LNCaP clone FGC (cell line): ENCODE measurements at regions not wholly inside any gene's neighbourhood (a gene's known extent, or its start where the extent isn't known, plus 50 kb on each side); places are given as distances from the start of the nearest gene placed in this dataset.

Source experiments
- DNase-seq: peaks from one replicate; pipeline ENCODE4 v3.0.0-alpha.2; 2011; ENCODE audit warnings: low read depth
- H3K4me3 ChIP-seq: 2 replicates; pipeline ENCODE4 v1.5.1; 2011; ENCODE audit warnings: mild to moderate bottlenecking, low read depth, low read length, control low read depth
- CTCF ChIP-seq: IDR thresholded peaks from 2 replicates; pipeline ENCODE4 v1.5.1; 2012; ENCODE audit warnings: mild to moderate bottlenecking; ENCODE audit not compliant: control insufficient read depth, insufficient read depth; ENCODE audit errors: extremely low read depth

DNA sequence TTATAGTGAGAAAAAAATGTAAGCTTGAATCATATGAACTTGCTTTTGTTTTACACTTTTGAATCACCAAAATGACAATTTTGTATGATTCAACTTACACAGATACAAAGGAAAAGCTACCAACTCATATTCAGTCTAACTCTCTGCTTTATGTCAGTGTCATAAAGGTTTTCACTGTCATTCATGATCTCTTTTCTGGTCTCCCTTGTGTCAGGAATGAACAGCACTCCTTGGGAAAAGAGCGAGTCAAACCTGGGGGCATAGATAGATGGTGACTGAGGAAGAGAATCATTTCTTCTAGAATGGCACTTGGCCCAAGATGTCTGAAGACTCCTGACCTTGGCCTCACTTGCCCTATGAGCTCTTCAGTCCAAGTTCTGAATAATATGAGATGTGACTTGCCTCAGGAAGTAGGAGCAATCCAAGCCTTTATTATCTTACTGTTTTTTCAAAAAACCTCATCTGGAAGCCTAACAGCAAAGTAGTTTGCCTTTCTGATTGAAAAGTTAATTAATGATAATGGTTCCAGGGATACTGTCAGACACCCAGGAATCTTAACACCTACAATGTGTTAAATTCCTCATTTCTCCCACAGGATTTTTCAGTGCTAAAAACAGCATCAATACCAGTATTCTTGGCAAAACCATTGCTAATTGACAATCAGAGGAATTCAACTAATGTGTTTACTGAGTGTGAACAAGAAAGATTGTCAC is 270.0 kb upstream of the HSF2 start:
- H3K4me3 ChIP-seq, result no peak overlapping the region

GRCh38 chr6:122130026-122130348 is 269.5 kb upstream of the HSF2 start:
- DNase-seq, result no peak
- no peak for TF ChIP-seq CTCF
- no peak overlapping the region for H3K4me3 ChIP-seq

More for the DNA sequence above, 270.0 kb upstream of the HSF2 start:
- no peak for TF ChIP-seq CTCF
- no peak for DNase-seq

DNA sequence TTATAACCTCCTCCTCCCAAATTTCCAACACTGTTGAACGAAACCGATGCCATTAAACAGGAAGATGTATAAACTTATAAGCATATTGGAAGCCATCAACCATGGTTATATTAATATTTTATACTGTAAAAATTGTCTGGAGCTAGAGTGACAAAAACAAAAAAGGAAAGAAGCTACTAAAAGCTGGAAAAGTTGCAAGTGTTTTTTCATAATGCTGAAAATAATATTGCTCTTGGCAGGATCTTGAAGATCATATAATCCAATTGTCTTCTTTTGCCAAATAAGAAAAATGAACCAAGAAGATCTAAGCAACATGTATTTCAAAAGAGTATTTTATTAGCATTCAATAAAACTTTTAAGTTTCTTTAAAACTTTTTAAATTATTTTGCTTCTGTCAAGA is 268.9 kb upstream of the HSF2 start:
- no peak for TF ChIP-seq CTCF
- no peak overlapping the region for H3K4me3 ChIP-seq
- DNase-seq, result no peak

DNA sequence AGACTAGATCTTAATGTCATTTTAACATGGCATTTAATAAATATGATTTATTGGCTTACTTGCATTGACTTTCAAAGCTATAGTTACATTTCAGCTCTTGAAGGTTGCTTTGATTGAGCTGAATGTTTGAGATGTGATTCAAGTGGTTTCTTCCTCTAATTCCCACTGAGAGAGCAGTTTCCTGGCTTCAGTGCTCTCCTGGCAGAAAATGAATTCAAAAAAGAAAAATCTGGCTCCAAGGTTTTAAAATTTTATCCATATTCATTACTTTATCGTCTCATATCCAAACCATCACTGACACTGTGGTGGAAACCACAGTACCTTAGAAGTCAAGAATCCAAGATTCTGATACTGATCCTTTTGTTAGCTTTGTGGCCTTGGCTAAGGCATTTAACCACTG is 263.1 kb upstream of the HSF2 start:
- DNase-seq, result no peak
- no peak overlapping the region for H3K4me3 ChIP-seq
- TF ChIP-seq CTCF, result no peak

DNA sequence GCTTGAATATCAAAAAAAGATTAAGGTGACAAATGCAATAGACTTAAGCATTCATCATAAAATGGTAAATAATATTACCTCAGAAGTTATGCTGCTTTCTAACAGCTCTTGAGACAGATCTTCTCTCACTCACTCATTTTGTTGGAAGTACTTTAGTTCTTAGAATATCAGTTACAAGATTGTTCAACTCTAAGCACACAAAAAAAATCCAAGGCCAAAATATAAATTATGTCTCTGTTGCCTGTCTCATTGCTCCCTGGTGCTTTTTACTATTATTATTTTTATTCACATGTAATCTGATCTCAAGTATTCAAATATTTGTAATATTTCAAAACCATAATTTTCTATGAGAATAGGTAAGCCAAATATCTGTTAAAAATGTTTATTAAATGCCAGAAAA is 259.4 kb upstream of the HSF2 start:
- DNase-seq, result no peak
- TF ChIP-seq CTCF, result no peak
- H3K4me3 ChIP-seq, result no peak overlapping the region

GRCh38 chr6:122141246-122141645 is 258.2 kb upstream of the HSF2 start:
- H3K4me3 ChIP-seq, result no peak overlapping the region
- TF ChIP-seq CTCF, result no peak
- no peak for DNase-seq
